ENCODE measurements at regions not wholly inside any gene's neighbourhood (a gene's known extent, or its start where the extent isn't known, plus 50 kb on each side); places are given as distances from the start of the nearest gene placed in this dataset.

DNA sequence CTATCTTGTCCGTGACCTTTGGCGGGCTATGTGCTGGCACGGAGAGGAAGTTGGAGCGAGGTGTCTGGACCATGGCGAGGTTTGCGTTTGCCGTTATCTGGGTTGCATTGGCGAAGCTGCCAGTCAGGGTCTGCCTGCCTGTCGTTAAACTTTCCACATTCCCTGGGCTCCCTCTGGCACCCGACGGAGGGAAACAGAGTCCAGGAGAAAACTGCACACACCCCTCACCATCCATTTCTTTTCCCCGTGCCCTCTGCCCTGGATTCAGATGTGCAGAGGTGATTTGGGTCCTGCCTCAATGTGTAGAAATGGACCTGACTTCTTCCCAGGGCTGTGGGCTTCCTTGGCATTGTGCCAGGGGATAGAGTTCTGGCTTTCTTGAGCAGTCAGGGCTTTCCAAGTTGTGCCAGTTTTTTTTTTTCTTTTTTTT, 142.4 kb downstream of the URI1 start:
- no peak overlapping the region for H3K4me3 ChIP-seq (ENCODE audit: low read depth, low read length)
- TF ChIP-seq, protein P1, sequence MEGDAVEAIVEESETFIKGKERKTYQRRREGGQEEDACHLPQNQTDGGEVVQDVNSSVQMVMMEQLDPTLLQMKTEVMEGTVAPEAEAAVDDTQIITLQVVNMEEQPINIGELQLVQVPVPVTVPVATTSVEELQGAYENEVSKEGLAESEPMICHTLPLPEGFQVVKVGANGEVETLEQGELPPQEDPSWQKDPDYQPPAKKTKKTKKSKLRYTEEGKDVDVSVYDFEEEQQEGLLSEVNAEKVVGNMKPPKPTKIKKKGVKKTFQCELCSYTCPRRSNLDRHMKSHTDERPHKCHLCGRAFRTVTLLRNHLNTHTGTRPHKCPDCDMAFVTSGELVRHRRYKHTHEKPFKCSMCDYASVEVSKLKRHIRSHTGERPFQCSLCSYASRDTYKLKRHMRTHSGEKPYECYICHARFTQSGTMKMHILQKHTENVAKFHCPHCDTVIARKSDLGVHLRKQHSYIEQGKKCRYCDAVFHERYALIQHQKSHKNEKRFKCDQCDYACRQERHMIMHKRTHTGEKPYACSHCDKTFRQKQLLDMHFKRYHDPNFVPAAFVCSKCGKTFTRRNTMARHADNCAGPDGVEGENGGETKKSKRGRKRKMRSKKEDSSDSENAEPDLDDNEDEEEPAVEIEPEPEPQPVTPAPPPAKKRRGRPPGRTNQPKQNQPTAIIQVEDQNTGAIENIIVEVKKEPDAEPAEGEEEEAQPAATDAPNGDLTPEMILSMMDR (IDR thresholded peaks at IDR 0.05; ENCODE audit: borderline replicate concordance, insufficient read depth, low read depth, low read length) = no peak

DNA sequence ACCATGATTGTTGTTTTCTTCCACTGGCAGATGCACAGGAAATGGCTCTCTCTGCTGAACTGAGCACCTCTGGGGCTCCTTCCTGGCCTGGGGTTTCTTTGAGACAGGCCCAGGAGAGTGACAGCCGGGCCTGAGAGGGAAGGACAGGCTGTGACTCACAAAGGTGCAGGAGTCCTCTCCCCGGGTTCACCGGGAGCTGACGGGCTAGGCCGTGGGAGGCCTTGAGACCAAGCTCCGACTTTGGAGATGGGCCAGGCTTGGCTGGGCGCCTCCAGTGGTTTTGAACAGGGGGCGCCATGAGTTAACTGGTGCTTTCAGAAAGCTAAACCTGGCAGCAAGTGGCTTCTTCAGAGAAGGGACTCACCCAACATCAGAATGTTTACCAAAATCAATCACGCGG, 143.4 kb downstream of the URI1 start:
- TF ChIP-seq, protein P1 (IDR thresholded peaks at IDR 0.05; ENCODE audit: borderline replicate concordance, insufficient read depth, low read depth, low read length) = no peak

DNA sequence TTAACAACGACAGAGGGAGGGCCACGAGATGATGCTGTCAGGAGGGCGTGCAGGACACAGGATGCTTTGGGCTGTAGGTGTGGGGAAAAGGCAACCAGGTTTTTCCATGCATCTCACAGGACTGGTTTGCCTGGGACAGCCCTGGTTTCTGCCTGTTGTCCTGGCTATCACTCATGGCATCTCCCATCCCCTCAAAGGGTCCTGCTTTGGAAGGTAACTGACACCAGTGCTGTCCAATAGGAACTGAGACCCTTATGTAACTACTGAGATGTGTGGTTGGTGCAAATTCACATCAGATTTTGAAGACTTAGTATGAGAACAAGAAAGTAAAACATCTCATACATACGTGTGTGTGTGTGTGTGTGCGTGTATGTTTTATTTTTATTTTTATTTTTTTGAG, 144.2 kb downstream of the URI1 start:
- TF ChIP-seq, protein P1 (IDR thresholded peaks at IDR 0.05; ENCODE audit: borderline replicate concordance, insufficient read depth, low read depth, low read length) = no peak
- no peak overlapping the region for H3K4me3 ChIP-seq (ENCODE audit: low read depth, low read length)

More for the DNA sequence above, 143.4 kb downstream of the URI1 start:
- H3K4me3 ChIP-seq (ENCODE audit: low read depth, low read length) = no peak overlapping the region

DNA sequence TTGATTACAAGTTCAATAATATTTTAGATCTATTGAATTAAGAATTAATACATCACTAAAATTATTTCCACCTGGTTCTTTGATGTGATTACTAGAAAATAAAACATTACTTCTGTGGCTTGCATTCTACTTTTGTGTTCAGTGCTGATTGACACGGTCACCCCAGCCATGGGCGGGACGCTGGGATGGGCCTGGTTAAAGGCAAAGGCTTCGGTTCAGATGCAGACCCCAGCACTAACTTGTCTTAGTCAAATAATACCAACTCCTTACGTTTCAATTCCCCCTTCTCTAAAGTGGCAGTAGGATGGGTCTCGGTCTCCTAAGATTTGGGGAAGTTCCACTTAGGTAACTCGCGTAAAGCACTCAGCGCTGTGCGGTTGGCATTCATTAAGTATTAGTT, 144.9 kb downstream of the URI1 start:
- TF ChIP-seq, protein P1 (IDR thresholded peaks at IDR 0.05; ENCODE audit: borderline replicate concordance, insufficient read depth, low read depth, low read length) = no peak
- no peak overlapping the region for H3K4me3 ChIP-seq (ENCODE audit: low read depth, low read length)

DNA sequence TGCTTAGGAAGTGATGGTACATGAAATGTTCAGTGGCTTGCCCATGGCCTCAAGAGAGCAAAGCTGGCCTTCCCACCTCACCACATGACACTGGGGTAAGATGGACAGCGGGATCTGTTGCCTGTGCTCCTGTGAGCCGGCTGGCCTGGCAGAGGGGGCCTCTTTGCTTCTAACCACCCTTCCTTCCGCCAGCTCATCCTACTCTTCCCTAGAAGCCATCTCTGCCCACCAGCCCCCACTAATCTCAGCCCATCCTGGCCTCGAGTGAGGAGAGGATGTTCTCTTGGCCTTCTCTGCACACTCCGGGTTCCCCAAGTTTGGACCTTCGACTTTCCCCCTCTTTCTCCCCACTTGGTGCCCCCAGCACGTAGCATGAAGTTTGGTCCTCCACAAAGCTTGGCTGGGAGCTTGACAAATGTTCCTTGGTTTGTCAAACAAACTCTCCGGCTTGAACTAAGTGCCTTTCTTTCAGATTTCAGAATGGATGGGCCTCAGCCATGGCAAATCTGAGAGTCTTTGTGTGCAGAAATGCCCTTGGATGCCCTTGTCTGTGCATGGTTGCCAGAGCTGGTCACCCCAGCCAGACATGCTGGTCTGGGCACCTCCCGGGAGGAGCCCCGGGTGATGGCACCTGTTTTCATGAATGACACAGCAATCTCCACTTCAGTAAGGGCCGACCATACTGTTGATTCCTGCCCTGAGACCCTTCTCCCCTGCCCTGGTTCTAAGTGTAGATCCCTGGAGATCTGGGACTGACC, 145.5 kb downstream of the URI1 start:
- TF ChIP-seq, protein P1 (IDR thresholded peaks at IDR 0.05; ENCODE audit: borderline replicate concordance, insufficient read depth, low read depth, low read length) = no peak
- no peak overlapping the region for H3K4me3 ChIP-seq (ENCODE audit: low read depth, low read length)

DNA sequence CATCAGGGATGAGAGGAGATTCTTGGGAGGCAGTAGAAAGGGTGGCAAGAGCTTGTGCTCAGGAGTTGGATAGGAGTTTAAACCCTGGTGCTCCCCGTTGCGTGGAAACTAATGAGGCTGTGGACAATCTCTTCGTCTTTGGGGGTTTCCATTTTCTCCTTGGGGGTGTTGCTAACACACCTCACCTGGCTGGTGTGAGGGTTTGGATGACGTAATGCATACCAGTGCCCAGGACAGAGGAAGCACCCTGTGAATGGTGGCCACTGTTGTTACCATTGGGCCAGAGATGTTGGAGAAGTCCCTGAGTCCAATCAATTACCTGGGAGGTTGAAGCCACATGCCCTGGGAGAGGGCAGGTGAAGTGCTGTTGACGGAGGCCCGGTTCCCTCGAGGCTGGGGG, 146.5 kb downstream of the URI1 start:
- H3K4me3 ChIP-seq (ENCODE audit: low read depth, low read length) = no peak overlapping the region
- TF ChIP-seq, protein P1 (IDR thresholded peaks at IDR 0.05; ENCODE audit: borderline replicate concordance, insufficient read depth, low read depth, low read length) = no peak

DNA sequence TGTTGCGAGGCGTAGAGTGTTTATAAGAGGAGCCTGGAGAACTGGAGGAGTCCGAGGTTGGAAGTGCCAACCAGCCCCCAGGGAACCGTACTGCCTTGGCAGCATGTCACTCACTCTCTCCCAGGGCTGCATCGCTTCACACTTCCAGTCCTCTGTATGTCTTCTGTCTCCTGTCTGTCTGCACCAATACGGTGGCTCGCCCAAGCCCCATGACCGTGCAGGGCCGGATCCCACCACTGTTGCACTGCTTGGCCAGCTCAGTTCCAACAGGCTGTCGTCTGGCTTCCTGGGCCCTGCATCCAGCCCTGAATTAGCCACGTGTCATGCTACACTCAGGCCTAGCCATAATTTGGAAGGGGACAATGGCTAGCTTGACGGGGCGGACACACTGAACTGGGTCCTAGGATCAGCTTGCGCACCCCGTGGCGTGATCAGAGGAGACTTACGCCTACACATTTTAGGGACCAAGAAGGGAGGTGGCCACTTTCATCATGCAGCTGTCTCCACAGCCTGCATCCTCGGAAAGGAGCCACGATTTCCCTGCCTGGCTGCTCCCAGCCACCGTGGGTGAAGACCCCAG, 147.1 kb downstream of the URI1 start:
- TF ChIP-seq, protein P1 (IDR thresholded peaks at IDR 0.05; ENCODE audit: borderline replicate concordance, insufficient read depth, low read depth, low read length) = no peak
- no peak overlapping the region for H3K4me3 ChIP-seq (ENCODE audit: low read depth, low read length)
